Choroid plexus epithelial cell (primary cell): ENCODE measurements at regions not wholly inside any gene's neighbourhood (a gene's known extent, or its start where the extent isn't known, plus 50 kb on each side); places are given as distances from the start of the nearest gene placed in this dataset.
"Not testable (repeated sequence)": the region's sequence is repeated elsewhere in the genome, so short reads cannot be mapped to it uniquely, and the experiment has no call there.

Experiments
- DNase-seq: peaks from one replicate; pipeline ENCODE4 v3.0.0-alpha.2; 2010; ENCODE audit warnings: low read depth
- H3K4me3 ChIP-seq: 2 replicates; pipeline ENCODE4 v1.5.1; 2011; ENCODE audit warnings: low read depth, mild to moderate bottlenecking, control low read depth, low read length, moderate library complexity
- TF ChIP-seq, protein P1 (sequence below): conservative IDR thresholded peaks from 2 replicates; pipeline ENCODE4 v1.5.1; 2011; ENCODE audit warnings: low read depth, mild to moderate bottlenecking, control low read depth, inconsistent platforms, low read length, moderate library complexity

DNA sequence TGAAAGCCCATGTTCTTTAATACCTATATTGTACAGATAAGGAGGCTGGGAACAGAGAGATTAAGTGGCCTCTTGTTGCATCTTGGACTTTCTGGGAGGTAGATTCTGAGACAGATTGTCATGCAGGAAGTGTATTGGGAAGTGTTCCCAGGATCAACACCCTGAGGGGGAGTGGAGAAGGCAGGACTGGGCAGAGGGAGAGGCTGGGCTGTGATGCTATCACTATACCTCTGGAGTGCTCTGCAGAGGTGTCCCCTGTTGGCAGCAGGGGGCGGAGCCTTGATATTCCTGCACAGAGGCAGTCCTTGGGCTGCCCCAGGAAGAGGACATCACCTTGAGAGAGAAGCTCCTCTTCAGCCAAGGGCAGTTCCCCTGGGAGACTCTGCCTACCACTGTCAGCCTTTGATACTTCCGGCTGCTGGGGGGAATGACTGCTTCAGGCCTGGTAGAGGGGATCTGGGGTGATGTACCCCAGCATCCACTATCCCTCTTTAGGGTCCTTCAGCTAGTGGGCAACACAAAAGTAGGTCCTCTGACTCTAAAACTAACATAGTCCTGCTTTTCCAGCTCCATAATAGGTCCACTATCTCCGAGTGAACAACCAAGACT, 97.4 kb upstream of the RNU6-1 start:
- DNase-seq, result no peak
- no peak overlapping the region for H3K4me3 ChIP-seq
- TF ChIP-seq, protein P1, sequence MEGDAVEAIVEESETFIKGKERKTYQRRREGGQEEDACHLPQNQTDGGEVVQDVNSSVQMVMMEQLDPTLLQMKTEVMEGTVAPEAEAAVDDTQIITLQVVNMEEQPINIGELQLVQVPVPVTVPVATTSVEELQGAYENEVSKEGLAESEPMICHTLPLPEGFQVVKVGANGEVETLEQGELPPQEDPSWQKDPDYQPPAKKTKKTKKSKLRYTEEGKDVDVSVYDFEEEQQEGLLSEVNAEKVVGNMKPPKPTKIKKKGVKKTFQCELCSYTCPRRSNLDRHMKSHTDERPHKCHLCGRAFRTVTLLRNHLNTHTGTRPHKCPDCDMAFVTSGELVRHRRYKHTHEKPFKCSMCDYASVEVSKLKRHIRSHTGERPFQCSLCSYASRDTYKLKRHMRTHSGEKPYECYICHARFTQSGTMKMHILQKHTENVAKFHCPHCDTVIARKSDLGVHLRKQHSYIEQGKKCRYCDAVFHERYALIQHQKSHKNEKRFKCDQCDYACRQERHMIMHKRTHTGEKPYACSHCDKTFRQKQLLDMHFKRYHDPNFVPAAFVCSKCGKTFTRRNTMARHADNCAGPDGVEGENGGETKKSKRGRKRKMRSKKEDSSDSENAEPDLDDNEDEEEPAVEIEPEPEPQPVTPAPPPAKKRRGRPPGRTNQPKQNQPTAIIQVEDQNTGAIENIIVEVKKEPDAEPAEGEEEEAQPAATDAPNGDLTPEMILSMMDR, result no peak

DNA sequence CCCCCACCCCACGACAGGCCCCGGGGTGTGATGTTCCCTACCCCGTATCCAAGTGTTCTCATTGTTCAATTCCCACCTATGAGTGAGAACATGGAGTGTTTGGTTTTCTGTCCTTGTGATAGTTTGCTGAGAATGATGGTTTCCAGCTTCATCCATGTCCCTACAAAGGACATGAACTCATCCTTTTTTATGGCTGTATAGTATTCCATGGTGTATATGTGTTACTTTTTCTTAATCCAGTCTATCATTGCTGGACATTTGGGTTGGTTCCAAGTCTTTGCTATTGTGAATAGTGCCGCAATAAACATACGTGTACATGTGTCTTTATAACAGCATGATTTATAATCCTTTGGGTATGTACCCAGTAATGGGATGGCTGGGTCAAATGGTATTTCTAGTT, 99.3 kb upstream of the RNU6-1 start:
- DNase-seq, H3K4me3 ChIP-seq: not testable (repeated sequence)

DNA sequence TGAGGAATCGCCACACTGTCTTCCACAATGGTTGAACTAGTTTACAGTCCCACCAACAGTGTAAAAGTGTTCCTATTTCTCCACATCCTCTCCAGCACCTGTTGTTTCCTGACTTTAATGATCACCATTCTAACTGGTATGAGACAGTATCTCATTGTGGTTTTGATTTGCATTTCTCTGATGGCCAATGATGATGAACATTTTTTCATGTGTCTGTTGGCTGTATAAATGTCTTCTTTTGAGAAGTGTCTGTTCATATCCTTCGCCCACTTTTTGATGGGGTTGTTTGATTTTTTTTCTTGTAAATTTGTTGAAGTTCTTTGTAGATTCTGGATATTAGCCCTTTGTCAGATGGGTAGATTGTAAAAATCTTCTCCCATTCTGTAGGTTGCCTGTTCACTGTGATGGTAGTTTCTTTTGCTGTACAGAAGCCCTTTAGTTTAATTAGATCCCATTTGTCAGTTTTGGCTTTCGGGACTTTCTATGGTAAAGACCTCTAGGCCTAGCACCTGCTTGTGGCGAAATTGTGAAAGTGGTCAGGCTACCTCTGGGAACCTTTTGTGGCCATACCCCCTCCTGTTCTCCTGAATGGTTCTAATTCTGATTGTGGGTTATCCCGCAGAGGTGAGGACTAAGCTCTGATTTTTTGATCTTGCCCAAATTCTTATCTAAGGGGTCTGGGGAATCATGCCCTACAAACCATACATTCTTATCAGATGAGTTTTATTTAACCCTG, 99.9 kb upstream of the RNU6-1 start:
- H3K4me3 ChIP-seq, DNase-seq: not testable (repeated sequence)

DNA sequence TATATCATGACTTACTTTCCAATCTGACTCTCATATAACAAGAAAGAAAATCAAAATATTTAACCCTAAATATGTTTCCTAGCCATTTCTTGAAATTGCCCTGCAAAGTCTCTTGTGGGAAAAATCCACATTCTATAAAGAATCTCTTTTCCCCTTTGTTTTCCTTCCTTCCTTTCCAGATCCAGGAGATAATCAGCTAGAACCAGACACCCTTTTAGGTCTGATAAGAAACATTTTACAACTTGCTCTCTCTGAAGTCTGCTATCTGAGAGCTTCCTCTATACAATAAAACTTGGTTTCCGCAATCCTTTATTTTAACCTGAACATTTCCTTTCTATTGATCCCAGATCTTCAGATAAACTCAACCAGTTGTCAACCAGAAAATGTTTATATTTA, 100.5 kb upstream of the RNU6-1 start:
- DNase-seq, result no peak
- no peak overlapping the region for H3K4me3 ChIP-seq
- TF ChIP-seq, protein P1, result no peak

DNA sequence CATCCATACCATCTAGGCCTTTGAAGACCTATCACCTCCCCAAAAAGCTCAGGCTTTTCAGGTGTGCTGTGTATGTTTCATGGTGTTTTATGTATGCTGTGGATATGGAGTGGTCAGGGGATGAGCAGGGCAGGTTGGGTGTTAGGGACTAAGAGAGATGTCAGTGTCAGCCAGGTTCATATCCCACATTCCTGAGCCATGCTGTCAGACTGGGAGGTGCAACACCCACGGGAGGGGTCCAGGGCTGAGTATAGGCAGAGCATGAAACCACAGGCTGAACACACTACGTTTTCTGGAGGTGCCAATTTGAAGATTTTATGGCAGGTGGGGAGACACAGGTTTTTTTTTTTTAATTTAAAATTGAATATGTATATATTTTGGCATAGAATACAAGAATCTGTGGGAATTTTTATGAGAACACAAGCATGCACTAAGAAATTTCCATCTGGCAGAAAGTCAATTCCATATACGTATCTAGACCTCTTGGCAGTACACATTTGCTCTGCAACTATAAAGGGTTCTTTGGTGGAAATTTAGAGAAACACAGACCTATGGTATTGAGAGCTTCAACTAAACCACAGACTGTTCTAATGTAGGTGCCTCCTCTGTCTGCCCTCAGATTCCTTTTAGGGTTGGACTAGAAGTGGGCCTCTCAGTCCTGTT, 101.9 kb upstream of the RNU6-1 start:
- no peak overlapping the region for H3K4me3 ChIP-seq
- DNase-seq, result peak; percentile 52
- TF ChIP-seq, protein P1, result no peak

DNA sequence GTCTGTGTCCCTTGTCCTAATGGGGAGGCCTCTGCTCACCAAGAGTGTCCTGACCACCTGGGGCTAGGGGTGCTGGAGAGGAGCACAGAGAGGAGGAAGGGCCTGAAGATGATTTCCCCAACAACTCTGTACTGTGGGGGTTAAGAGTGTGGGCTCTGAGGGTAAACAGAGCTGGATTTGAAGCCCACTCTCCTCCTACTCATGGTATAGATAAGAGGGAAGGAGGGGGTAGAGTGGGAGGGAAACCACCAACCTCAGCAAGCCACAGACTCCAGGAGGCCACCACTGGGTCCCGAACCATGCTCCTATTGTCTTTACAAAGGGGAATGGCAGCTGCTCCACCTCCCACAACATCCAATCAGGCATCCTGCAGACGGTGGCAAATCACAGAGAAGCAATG, 103.6 kb upstream of the RNU6-1 start:
- DNase-seq, result no peak
- TF ChIP-seq, protein P1, result no peak
- H3K4me3 ChIP-seq, result no peak overlapping the region

DNA sequence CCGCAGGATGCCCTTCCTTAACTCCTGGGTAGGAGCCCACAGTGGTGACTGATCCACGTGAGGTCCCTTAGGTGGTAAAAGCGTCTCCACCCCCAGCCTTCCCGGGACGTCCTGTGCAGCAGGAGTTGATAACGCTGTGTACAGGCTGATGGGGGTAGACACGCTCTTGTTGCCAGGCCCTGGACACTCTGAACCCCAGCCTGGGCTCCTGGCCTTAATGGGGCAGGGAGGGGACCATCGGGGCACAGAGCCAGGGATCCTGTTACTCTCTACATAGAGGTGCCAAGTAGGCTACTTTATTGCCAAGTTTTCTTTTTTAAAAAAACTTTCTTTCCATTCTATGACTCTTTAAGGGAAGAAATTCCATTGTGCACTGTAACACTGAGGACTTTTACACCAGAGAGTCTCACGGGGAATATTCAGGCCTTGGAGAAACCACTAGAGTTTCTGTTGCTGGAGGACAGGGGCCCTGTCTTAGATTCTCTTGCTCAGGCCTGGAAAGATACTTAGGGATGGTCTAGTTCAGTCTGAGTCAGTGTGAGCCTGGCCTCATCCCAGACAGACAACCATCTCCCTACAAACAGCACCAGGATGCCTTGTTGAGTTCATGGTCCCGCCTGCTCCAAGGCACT, 104.3 kb upstream of the RNU6-1 start:
- TF ChIP-seq, protein P1, result no peak
- H3K4me3 ChIP-seq, result no peak overlapping the region
- DNase-seq, result no peak
